ENCODE measurements at regions not wholly inside any gene's neighbourhood (a gene's known extent, or its start where the extent isn't known, plus 50 kb on each side); places are given as distances from the start of the nearest gene placed in this dataset.

DNA sequence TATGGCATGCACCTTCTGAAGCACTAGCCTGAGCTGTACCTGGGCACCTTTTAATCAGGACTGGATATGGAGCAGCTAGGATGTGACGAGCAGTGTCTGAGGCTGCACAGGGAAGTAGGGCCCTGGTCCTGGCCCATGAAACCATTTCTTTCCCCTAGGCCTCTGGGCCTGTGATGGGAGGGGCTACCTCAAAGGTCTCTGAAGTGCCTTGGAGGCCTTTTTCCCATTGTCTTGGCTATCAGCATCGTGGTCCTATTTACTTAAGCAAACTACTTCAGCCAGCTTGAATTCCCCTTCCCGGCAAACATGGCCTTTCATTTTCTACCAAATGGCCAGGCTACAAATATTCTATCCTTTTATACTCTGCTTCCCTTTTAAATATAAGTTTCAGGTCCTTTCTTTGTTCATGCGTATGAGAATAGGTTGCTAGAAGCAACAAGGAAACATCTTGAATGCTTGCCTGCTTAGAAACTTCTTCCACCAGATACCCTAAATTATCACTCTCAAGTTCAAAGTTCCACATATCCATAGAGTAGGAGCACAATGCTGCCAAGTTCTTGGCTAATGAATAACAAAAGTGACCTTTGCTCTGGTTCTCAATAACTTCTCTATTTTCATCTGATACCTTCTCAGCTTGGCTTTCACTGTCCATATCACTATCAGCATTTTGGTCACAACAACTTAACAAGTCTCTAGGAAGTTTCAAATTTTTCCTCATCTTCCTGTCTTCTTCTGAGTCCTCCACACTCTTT is 673.1 kb downstream of the HTR1B start (continued):
- TF ChIP-seq KDM6A (CRISPR knock-in tag; IDR thresholded peaks at IDR 0.05; ENCODE audit: low read depth) (0 out of 2 replicates have a peak, but pooled peaks have one; percentile 24), ZNF329 (CRISPR knock-in tag; IDR thresholded peaks at IDR 0.05; ENCODE audit: low read depth) (no peak), PPARG (CRISPR knock-in tag; conservative IDR thresholded peaks at IDR 0.05) (peak; percentile 56; the same call in 1 of the 2 replicates), ZNF644 (CRISPR knock-in tag; IDR thresholded peaks at IDR 0.05; ENCODE audit: low read depth) (peak; percentile 18; the same call in 1 of the 2 replicates), SOX5 (CRISPR knock-in tag; IDR thresholded peaks at IDR 0.05; ENCODE audit: borderline replicate concordance) (peak; percentile 40; the same call in 1 of the 2 replicates), ZNF781 (CRISPR knock-in tag; IDR thresholded peaks at IDR 0.05; ENCODE audit: borderline replicate concordance, not compliant biosample characterization) (no peak), KLF6 (CRISPR knock-in tag; IDR thresholded peaks at IDR 0.05) (no peak), XBP1 (CRISPR knock-in tag; IDR thresholded peaks at IDR 0.05) (no peak), ZNF75D (CRISPR knock-in tag; IDR thresholded peaks at IDR 0.05; ENCODE audit: borderline replicate concordance) (no peak), HNF4G (IDR thresholded peaks at IDR 0.05; ENCODE audit: borderline replicate concordance, low read depth, low read length) (0 out of 2 replicates have a peak, but pooled peaks have one; percentile 26), HNF4G (CRISPR knock-in tag; IDR thresholded peaks at IDR 0.05; ENCODE audit: borderline replicate concordance, low read depth) (no peak), ZNF431 (CRISPR knock-in tag; IDR thresholded peaks at IDR 0.05; ENCODE audit: borderline replicate concordance, low read depth) (no peak)
- TF ChIP-seq, protein P1, sequence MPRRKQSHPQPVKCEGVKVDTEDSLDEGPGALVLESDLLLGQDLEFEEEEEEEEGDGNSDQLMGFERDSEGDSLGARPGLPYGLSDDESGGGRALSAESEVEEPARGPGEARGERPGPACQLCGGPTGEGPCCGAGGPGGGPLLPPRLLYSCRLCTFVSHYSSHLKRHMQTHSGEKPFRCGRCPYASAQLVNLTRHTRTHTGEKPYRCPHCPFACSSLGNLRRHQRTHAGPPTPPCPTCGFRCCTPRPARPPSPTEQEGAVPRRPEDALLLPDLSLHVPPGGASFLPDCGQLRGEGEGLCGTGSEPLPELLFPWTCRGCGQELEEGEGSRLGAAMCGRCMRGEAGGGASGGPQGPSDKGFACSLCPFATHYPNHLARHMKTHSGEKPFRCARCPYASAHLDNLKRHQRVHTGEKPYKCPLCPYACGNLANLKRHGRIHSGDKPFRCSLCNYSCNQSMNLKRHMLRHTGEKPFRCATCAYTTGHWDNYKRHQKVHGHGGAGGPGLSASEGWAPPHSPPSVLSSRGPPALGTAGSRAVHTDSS (CRISPR knock-in tag; conservative IDR thresholded peaks at IDR 0.05): no peak
- TF ChIP-seq, protein P2, sequence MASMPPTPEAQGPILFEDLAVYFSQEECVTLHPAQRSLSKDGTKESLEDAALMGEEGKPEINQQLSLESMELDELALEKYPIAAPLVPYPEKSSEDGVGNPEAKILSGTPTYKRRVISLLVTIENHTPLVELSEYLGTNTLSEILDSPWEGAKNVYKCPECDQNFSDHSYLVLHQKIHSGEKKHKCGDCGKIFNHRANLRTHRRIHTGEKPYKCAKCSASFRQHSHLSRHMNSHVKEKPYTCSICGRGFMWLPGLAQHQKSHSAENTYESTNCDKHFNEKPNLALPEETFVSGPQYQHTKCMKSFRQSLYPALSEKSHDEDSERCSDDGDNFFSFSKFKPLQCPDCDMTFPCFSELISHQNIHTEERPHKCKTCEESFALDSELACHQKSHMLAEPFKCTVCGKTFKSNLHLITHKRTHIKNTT (CRISPR knock-in tag; IDR thresholded peaks at IDR 0.05): no peak
- TF ChIP-seq, protein P3, sequence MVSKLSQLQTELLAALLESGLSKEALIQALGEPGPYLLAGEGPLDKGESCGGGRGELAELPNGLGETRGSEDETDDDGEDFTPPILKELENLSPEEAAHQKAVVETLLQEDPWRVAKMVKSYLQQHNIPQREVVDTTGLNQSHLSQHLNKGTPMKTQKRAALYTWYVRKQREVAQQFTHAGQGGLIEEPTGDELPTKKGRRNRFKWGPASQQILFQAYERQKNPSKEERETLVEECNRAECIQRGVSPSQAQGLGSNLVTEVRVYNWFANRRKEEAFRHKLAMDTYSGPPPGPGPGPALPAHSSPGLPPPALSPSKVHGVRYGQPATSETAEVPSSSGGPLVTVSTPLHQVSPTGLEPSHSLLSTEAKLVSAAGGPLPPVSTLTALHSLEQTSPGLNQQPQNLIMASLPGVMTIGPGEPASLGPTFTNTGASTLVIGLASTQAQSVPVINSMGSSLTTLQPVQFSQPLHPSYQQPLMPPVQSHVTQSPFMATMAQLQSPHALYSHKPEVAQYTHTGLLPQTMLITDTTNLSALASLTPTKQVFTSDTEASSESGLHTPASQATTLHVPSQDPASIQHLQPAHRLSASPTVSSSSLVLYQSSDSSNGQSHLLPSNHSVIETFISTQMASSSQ (IDR thresholded peaks at IDR 0.05; ENCODE audit: low read depth): peak; percentile 78; the same call in 1 of the 2 replicates
- TF ChIP-seq, protein P3 (CRISPR knock-in tag; IDR thresholded peaks at IDR 0.05; ENCODE audit: borderline replicate concordance): peak; percentile 94
- TF ChIP-seq, protein P4, sequence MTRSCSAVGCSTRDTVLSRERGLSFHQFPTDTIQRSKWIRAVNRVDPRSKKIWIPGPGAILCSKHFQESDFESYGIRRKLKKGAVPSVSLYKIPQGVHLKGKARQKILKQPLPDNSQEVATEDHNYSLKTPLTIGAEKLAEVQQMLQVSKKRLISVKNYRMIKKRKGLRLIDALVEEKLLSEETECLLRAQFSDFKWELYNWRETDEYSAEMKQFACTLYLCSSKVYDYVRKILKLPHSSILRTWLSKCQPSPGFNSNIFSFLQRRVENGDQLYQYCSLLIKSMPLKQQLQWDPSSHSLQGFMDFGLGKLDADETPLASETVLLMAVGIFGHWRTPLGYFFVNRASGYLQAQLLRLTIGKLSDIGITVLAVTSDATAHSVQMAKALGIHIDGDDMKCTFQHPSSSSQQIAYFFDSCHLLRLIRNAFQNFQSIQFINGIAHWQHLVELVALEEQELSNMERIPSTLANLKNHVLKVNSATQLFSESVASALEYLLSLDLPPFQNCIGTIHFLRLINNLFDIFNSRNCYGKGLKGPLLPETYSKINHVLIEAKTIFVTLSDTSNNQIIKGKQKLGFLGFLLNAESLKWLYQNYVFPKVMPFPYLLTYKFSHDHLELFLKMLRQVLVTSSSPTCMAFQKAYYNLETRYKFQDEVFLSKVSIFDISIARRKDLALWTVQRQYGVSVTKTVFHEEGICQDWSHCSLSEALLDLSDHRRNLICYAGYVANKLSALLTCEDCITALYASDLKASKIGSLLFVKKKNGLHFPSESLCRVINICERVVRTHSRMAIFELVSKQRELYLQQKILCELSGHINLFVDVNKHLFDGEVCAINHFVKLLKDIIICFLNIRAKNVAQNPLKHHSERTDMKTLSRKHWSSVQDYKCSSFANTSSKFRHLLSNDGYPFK (CRISPR knock-in tag; IDR thresholded peaks at IDR 0.05; ENCODE audit: borderline replicate concordance): no peak
- TF ChIP-seq, protein P5, sequence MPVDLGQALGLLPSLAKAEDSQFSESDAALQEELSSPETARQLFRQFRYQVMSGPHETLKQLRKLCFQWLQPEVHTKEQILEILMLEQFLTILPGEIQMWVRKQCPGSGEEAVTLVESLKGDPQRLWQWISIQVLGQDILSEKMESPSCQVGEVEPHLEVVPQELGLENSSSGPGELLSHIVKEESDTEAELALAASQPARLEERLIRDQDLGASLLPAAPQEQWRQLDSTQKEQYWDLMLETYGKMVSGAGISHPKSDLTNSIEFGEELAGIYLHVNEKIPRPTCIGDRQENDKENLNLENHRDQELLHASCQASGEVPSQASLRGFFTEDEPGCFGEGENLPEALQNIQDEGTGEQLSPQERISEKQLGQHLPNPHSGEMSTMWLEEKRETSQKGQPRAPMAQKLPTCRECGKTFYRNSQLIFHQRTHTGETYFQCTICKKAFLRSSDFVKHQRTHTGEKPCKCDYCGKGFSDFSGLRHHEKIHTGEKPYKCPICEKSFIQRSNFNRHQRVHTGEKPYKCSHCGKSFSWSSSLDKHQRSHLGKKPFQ (CRISPR knock-in tag; IDR thresholded peaks at IDR 0.05; ENCODE audit: insufficient replicate concordance): no peak

Measured in HepG2 (cell line).